Upper lobe of left lung (tissue), 6 donors: ENCODE measurements at regions not wholly inside any gene's neighbourhood (a gene's known extent, or its start where the extent isn't known, plus 50 kb on each side); places are given as distances from the start of the nearest gene placed in this dataset.

Experiments
- ATAC-seq, 2 donors: fragments of 200-7000 bp; cut with Tn5 transposase; one replicate each; pipeline ENCODE4 v1.9.1; 2022; ENCODE audit warnings: mild to moderate bottlenecking in 2 of 2, moderate library complexity in 2 of 2; ENCODE audit not compliant: low FRiP score in 2 of 2
- DNase-seq, 2 donors: peaks; one replicate each; pipeline ENCODE4 v3.0.0-alpha.2; 2019 to 2020
- H3K27ac ChIP-seq, 4 donors: fragments of 200-600 bp; sonication (generic); one replicate each; pipeline ENCODE4 v1.5.1; 2016 to 2019
- H3K27me3 ChIP-seq, 4 donors: fragments of 200-600 bp; sonication (generic); one replicate each; pipeline ENCODE4 v1.5.1; 2017 to 2019
- H3K36me3 ChIP-seq, 4 donors: fragments of 200-600 bp; sonication (generic); one replicate each; pipeline ENCODE4 v1.5.1; 2016 to 2019
- H3K4me1 ChIP-seq, 4 donors: fragments of 200-600 bp; sonication (generic); one replicate each; pipeline ENCODE4 v1.5.1; 2018 to 2019
- H3K4me3 ChIP-seq, 4 donors: fragments of 200-600 bp; sonication (generic); one replicate each; pipeline ENCODE4 v1.5.1; 2017 to 2019; ENCODE audit warnings: mild to moderate bottlenecking in 2 of 4, moderate library complexity in 1 of 4
- H3K9me3 ChIP-seq, 4 donors: fragments of 200-600 bp; sonication (generic); one replicate each; pipeline ENCODE4 v1.5.1; 2018 to 2019
- CTCF ChIP-seq, 6 experiments: fragments of 450-650 bp in 4 of 6; fragments of 200-600 bp in 2 of 6; sonication (generic) in 2 of 6; IDR thresholded peaks; one replicate each; pipeline ENCODE4 v1.5.1; 2016 to 2019; ENCODE audit warnings: antibody characterized with exemption in 6 of 6
- EP300 ChIP-seq, 4 donors: sonication (generic); formaldehyde crosslinking; IDR thresholded peaks; one replicate each; pipeline ENCODE4 v1.5.1; 2017; ENCODE audit warnings: antibody characterized with exemption in 4 of 4, control low read depth in 2 of 4
- POLR2A ChIP-seq, 4 donors: fragments of 450-650 bp; IDR thresholded peaks; one replicate each; pipeline ENCODE4 v1.5.1; 2016 to 2017; ENCODE audit warnings: antibody characterized with exemption in 4 of 4, mild to moderate bottlenecking in 2 of 4
- POLR2AphosphoS5 ChIP-seq, 2 donors: sonication (generic); formaldehyde crosslinking; IDR thresholded peaks; one replicate each; pipeline ENCODE4 v1.5.1; 2017; ENCODE audit warnings: antibody characterized with exemption in 2 of 2
- WGBS, 2 donors: methylation state at CpG; one replicate each; pipeline ENCODE4 v1.1.5; 2017 to 2018; 5-methylcytosine and 5-hydroxymethylcytosine counted together
- donor health status: DM: no; HTN: no; CAD: no; lungs with moderate emphysema.
- donor health status: DM: no; HTN: yes; CAD: no; lungs with severe emphysema.

- DNase-seq = no peak
- Histone ChIP-seq H3K27ac (no peak overlapping the region), H3K4me3 (no peak overlapping the region), H3K36me3 (no peaks in the 10 kb centered on the region), H3K4me1 (peaks cover 0 to 5% (median 0%) of the 10 kb centered on the region in 4 donors), H3K9me3 (no peaks in the 10 kb centered on the region), H3K27me3 (no peaks in the 10 kb centered on the region)
- 75 to 79% methylated on average over 6 of the region's 6 CpGs for WGBS, 2 donors
- no peak for ATAC-seq
- no peak for TF ChIP-seq POLR2A (IDR thresholded peaks at IDR 0.05)
- TF ChIP-seq CTCF (IDR thresholded peaks at IDR 0.05) = no peak
- no peak for TF ChIP-seq POLR2AphosphoS5 (IDR thresholded peaks at IDR 0.05)
- no peak for TF ChIP-seq EP300 (IDR thresholded peaks at IDR 0.05)
Observed at GRCh38 chr5:138651767-138652117, 76.5 kb upstream of the HSPA9 start.

GRCh38 chr5:138651058-138651766 is 76.0 kb upstream of the HSPA9 start:
- Histone ChIP-seq H3K27ac (no peak overlapping the region), H3K36me3 (no peaks in the 10 kb centered on the region), H3K4me3 (no peak overlapping the region), H3K27me3 (no peaks in the 10 kb centered on the region), H3K9me3 (no peaks in the 10 kb centered on the region), H3K4me1 (peaks cover 0 to 5% (median 0%) of the 10 kb centered on the region in 4 donors)
- ATAC-seq (no peak), DNase-seq (no peak)
- TF ChIP-seq POLR2A (IDR thresholded peaks at IDR 0.05) (no peak), CTCF (IDR thresholded peaks at IDR 0.05) (no peak), EP300 (IDR thresholded peaks at IDR 0.05) (no peak), POLR2AphosphoS5 (IDR thresholded peaks at IDR 0.05) (no peak)
- 73 to 74% methylated on average over 13 to 14 of the region's 14 CpGs for WGBS, 2 donors

GRCh38 chr5:138650196-138650595 is 75.0 kb upstream of the HSPA9 start:
- ATAC-seq (no peak), DNase-seq (no peak)
- 94% methylated on average over 7 of the region's 7 CpGs for WGBS, 2 donors
- Histone ChIP-seq H3K36me3 (no peaks in the 10 kb centered on the region), H3K4me3 (no peak overlapping the region), H3K27me3 (no peaks in the 10 kb centered on the region), H3K4me1 (peaks cover 0 to 5% (median 0%) of the 10 kb centered on the region in 4 donors), H3K9me3 (no peaks in the 10 kb centered on the region), H3K27ac (no peak overlapping the region)
- TF ChIP-seq POLR2A (IDR thresholded peaks at IDR 0.05) (no peak), POLR2AphosphoS5 (IDR thresholded peaks at IDR 0.05) (no peak), CTCF (IDR thresholded peaks at IDR 0.05) (no peak), EP300 (IDR thresholded peaks at IDR 0.05) (no peak)

DNA sequence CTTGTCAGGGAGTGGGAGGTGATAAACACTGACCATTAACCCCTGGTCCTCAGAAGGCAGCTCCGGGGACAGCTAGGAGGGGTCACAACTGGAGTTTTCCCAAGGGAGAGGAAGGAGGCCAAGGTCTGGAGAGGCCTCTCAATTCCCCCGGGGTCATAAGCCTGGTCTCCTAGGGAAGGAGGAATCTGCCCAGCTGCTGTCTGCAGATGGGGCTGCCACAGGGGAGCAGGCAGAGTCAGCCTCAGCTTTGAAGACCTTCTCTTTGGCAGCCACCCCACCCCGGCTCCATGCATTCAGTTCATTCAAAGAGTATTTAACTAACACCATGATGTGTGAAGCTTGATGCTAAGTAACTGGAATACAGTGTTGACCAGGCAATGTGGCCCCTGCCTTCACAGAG is 74.6 kb upstream of the HSPA9 start:
- DNase-seq = no peak
- Histone ChIP-seq H3K27ac (no peak overlapping the region), H3K27me3 (no peaks in the 10 kb centered on the region), H3K4me1 (peaks cover 0 to 4% (median 0%) of the 10 kb centered on the region in 4 donors), H3K4me3 (no peak overlapping the region), H3K9me3 (no peaks in the 10 kb centered on the region), H3K36me3 (no peaks in the 10 kb centered on the region)
- no peak for TF ChIP-seq EP300 (IDR thresholded peaks at IDR 0.05)
- no peak for TF ChIP-seq POLR2A (IDR thresholded peaks at IDR 0.05)
- no peak for TF ChIP-seq POLR2AphosphoS5 (IDR thresholded peaks at IDR 0.05)
- no peak for TF ChIP-seq CTCF (IDR thresholded peaks at IDR 0.05)
- 77 to 80% methylated on average over 3 of the region's 3 CpGs for WGBS, 2 donors
- no peak for ATAC-seq

DNA sequence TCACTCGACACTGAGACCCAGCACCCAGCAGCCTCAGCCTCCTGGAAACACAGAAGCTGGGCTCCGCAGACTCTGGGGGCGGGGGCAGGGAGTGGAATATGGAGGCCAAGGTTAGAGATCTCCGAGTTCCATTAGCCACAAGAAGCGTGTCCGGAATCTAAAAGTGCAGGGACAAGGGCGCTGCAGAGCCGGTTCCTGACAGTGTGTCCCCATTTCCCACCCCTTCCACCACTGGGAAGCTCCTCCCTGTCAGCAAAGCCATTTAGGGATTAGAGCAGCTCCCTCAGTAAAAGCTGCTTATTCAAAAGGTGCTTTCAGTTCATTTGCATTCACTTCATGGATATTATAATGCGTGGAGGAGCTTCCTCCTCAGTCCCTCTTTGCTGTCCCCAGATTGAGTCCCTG is 74.1 kb upstream of the HSPA9 start:
- TF ChIP-seq POLR2AphosphoS5 (IDR thresholded peaks at IDR 0.05) (no peak), EP300 (IDR thresholded peaks at IDR 0.05) (no peak), POLR2A (IDR thresholded peaks at IDR 0.05) (no peak), CTCF (IDR thresholded peaks at IDR 0.05) (no peak)
- no peak for DNase-seq
- Histone ChIP-seq H3K36me3 (no peaks in the 10 kb centered on the region), H3K9me3 (no peaks in the 10 kb centered on the region), H3K4me3 (no peak overlapping the region), H3K27ac (no peak overlapping the region), H3K27me3 (no peaks in the 10 kb centered on the region), H3K4me1 (no peaks in the 10 kb centered on the region)
- 81 to 89% methylated on average over 8 of the region's 9 CpGs for WGBS, 2 donors
- ATAC-seq = no peak
